ENCODE measurements at regions not wholly inside any gene's neighbourhood (a gene's known extent, or its start where the extent isn't known, plus 50 kb on each side); places are given as distances from the start of the nearest gene placed in this dataset.

GRCh38 chr5:135155616-135156214, 121.7 kb upstream of the PITX1 start:
- TF ChIP-seq, protein P1, sequence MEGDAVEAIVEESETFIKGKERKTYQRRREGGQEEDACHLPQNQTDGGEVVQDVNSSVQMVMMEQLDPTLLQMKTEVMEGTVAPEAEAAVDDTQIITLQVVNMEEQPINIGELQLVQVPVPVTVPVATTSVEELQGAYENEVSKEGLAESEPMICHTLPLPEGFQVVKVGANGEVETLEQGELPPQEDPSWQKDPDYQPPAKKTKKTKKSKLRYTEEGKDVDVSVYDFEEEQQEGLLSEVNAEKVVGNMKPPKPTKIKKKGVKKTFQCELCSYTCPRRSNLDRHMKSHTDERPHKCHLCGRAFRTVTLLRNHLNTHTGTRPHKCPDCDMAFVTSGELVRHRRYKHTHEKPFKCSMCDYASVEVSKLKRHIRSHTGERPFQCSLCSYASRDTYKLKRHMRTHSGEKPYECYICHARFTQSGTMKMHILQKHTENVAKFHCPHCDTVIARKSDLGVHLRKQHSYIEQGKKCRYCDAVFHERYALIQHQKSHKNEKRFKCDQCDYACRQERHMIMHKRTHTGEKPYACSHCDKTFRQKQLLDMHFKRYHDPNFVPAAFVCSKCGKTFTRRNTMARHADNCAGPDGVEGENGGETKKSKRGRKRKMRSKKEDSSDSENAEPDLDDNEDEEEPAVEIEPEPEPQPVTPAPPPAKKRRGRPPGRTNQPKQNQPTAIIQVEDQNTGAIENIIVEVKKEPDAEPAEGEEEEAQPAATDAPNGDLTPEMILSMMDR (IDR thresholded peaks at IDR 0.05): no peak
- no peak for TF ChIP-seq POLR2A (IDR thresholded peaks at IDR 0.05)

All from breast epithelium (tissue), 3 donors.